OCI-LY3 (cell line): ENCODE measurements at regions not wholly inside any gene's neighbourhood (a gene's known extent, or its start where the extent isn't known, plus 50 kb on each side); places are given as distances from the start of the nearest gene placed in this dataset.

Source experiments
- H2AFZ ChIP-seq: fragments of 200-600, 300-600 bp; shearing (Covaris generic); 2 replicates; pipeline ENCODE4 v1.6.0; 2014; ENCODE audit warnings: antibody characterized with exemption, low read depth, low read length
- H3K27ac ChIP-seq: fragments of 200-600, 300-600 bp; sonication (generic); 2 replicates; pipeline ENCODE4 v1.5.1; 2014; ENCODE audit warnings: mild to moderate bottlenecking, low read length, moderate library complexity, mixed read lengths
- H3K27me3 ChIP-seq: fragments of 200-600, 300-600 bp; sonication (generic); 2 replicates; pipeline ENCODE4 v1.6.1; 2014; ENCODE audit warnings: low read depth, low read length, mixed read lengths
- H3K36me3 ChIP-seq: fragments of 200-600, 300-600 bp; sonication (generic); replicated peaks from 2 replicates; pipeline ENCODE3; 2014; ENCODE audit warnings: low read depth, low read length, mixed read lengths
- H3K4me1 ChIP-seq: fragments of 300-600, 200-600 bp; sonication (generic); 2 replicates; pipeline ENCODE4 v1.6.1; 2014; ENCODE audit warnings: low read length, mixed read lengths
- H3K4me2 ChIP-seq: fragments of 200-600, 300-600 bp; sonication (generic); 2 replicates; pipeline ENCODE4 v1.6.1; 2014; ENCODE audit warnings: low read length, mixed read lengths
- H3K4me3 ChIP-seq: fragments of 300-600, 200-600 bp; sonication (generic); 2 replicates; pipeline ENCODE4 v1.5.1; 2014; ENCODE audit warnings: antibody characterized with exemption, mild to moderate bottlenecking, low read length, moderate library complexity
- H3K79me2 ChIP-seq: fragments of 300-600, 200-600 bp; shearing (Covaris generic); 2 replicates; pipeline ENCODE4 v1.6.1; 2014; ENCODE audit warnings: mild to moderate bottlenecking, low read length, mixed read lengths
- H3K9ac ChIP-seq: fragments of 300-600, 200-600 bp; shearing (Covaris generic); 2 replicates; pipeline ENCODE4 v1.6.0; 2014; ENCODE audit warnings: mild to moderate bottlenecking, low read length, moderate library complexity
- H3K9me3 ChIP-seq: fragments of 200-600, 300-600 bp; shearing (Covaris generic); 2 replicates; pipeline ENCODE4 v1.6.1; 2014; ENCODE audit warnings: low read length, mixed read lengths; ENCODE audit not compliant: insufficient read depth
- H4K20me1 ChIP-seq: fragments of 200-600, 300-600 bp; sonication (generic); 2 replicates; pipeline ENCODE4 v1.6.1; 2016; ENCODE audit warnings: low read length, mixed read lengths; ENCODE audit not compliant: insufficient read depth
- CTCF ChIP-seq: fragments of 200-600, 300-600 bp; sonication (generic); IDR thresholded peaks from 2 replicates; pipeline ENCODE4 v1.5.1; 2014; ENCODE audit warnings: antibody characterized with exemption, low read length, low read depth
- EZH2phosphoT487 ChIP-seq: fragments of 200-600 bp; shearing (Covaris generic); IDR thresholded peaks from 2 replicates; pipeline ENCODE4 v1.6.1; 2018; ENCODE audit warnings: antibody characterized with exemption, mixed run types, low read depth

- H3K4me2 ChIP-seq, result no peak overlapping the region
- no peaks in the 10 kb centered on the region for H3K4me1 ChIP-seq
- H3K9ac ChIP-seq, result no peak overlapping the region
- no peak for TF ChIP-seq EZH2phosphoT487
- TF ChIP-seq CTCF, result no peak
- no peaks in the 10 kb centered on the region for H3K9me3 ChIP-seq
- no peaks in the 10 kb centered on the region for H3K79me2 ChIP-seq
- no peak overlapping the region for H3K4me3 ChIP-seq
- H4K20me1 ChIP-seq, result no peaks in the 10 kb centered on the region
- no peak overlapping the region for H3K27ac ChIP-seq
- no peaks in the 10 kb centered on the region for H3K36me3 ChIP-seq
- H2AFZ ChIP-seq, result no peak overlapping the region
- H3K27me3 ChIP-seq, result no peaks in the 10 kb centered on the region
These were observed 196.3 kb downstream of the TSHZ3 start for GRCh38 chr19:31152906-31153305.

- Histone ChIP-seq H2AFZ (no peak overlapping the region), H3K36me3 (no peaks in the 10 kb centered on the region), H3K27ac (no peak overlapping the region), H3K4me3 (no peak overlapping the region), H3K9me3 (no peaks in the 10 kb centered on the region), H3K27me3 (no peaks in the 10 kb centered on the region), H3K4me2 (no peak overlapping the region), H4K20me1 (no peaks in the 10 kb centered on the region), H3K9ac (no peak overlapping the region), H3K79me2 (no peaks in the 10 kb centered on the region), H3K4me1 (no peaks in the 10 kb centered on the region)
- no peak for TF ChIP-seq CTCF
- TF ChIP-seq EZH2phosphoT487, result no peak
These were observed 199.7 kb downstream of the TSHZ3 start for GRCh38 chr19:31149441-31149941.

GRCh38 chr19:31148671-31149070 is 200.6 kb downstream of the TSHZ3 start:
- no peak overlapping the region for H2AFZ ChIP-seq
- H3K4me3 ChIP-seq, result no peak overlapping the region
- no peaks in the 10 kb centered on the region for H4K20me1 ChIP-seq
- no peak overlapping the region for H3K9ac ChIP-seq
- no peaks in the 10 kb centered on the region for H3K9me3 ChIP-seq
- TF ChIP-seq CTCF (no peak), EZH2phosphoT487 (no peak)
- H3K4me2 ChIP-seq, result no peak overlapping the region
- no peak overlapping the region for H3K27ac ChIP-seq
- no peaks in the 10 kb centered on the region for H3K79me2 ChIP-seq
- no peaks in the 10 kb centered on the region for H3K4me1 ChIP-seq
- H3K36me3 ChIP-seq, result no peaks in the 10 kb centered on the region
- no peaks in the 10 kb centered on the region for H3K27me3 ChIP-seq

GRCh38 chr19:31147234-31147633 is 202.0 kb downstream of the TSHZ3 start:
- Histone ChIP-seq H4K20me1 (no peaks in the 10 kb centered on the region), H3K9me3 (no peaks in the 10 kb centered on the region), H3K36me3 (no peaks in the 10 kb centered on the region), H3K27me3 (no peaks in the 10 kb centered on the region), H3K4me2 (no peak overlapping the region), H3K27ac (no peak overlapping the region), H2AFZ (no peak overlapping the region), H3K9ac (no peak overlapping the region), H3K4me1 (no peaks in the 10 kb centered on the region), H3K79me2 (no peaks in the 10 kb centered on the region), H3K4me3 (no peak overlapping the region)
- no peak for TF ChIP-seq CTCF
- no peak for TF ChIP-seq EZH2phosphoT487
